ENCODE measurements at regions not wholly inside any gene's neighbourhood (a gene's known extent, or its start where the extent isn't known, plus 50 kb on each side); places are given as distances from the start of the nearest gene placed in this dataset.

DNA sequence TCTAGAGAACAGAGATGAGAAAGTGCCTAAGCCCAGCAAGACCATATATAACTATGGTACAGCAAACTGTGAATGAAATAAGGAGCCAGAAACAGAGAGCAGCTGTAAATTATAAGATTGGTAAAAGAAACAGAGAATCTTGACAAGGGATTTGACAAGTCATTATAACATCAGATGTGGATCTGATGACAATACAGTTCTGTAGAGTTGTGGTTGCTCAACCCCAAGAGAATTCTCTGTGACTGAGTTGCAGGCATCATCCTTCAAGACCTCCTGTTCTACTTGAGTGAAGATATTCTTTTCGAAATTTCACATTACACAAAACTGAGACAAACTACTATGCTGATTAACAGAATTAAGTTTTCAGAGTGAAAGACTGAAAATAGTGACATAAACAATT is 343.1 kb upstream of the SLC39A10 start:
- intact Hi-C loops (cut with DNase I; ENCODE audit: low total_unique reads), result loop anchor here (10.0 kb wide), 1 partner anchor 1149 kb away; no protein-coding TSS in a partner anchor
- H3K36me3 ChIP-seq, result no peaks in the 10 kb centered on the region
- no peak for DNase-seq
- no peaks in the 10 kb centered on the region for H3K9me3 ChIP-seq
- H3K27me3 ChIP-seq (replicated peaks in 1 of 7), result no peaks in the 10 kb centered on the region
- no peak overlapping the region for H3K4me3 ChIP-seq
- TF ChIP-seq, protein P1, sequence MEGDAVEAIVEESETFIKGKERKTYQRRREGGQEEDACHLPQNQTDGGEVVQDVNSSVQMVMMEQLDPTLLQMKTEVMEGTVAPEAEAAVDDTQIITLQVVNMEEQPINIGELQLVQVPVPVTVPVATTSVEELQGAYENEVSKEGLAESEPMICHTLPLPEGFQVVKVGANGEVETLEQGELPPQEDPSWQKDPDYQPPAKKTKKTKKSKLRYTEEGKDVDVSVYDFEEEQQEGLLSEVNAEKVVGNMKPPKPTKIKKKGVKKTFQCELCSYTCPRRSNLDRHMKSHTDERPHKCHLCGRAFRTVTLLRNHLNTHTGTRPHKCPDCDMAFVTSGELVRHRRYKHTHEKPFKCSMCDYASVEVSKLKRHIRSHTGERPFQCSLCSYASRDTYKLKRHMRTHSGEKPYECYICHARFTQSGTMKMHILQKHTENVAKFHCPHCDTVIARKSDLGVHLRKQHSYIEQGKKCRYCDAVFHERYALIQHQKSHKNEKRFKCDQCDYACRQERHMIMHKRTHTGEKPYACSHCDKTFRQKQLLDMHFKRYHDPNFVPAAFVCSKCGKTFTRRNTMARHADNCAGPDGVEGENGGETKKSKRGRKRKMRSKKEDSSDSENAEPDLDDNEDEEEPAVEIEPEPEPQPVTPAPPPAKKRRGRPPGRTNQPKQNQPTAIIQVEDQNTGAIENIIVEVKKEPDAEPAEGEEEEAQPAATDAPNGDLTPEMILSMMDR (IDR thresholded peaks at IDR 0.05 in 8 of 11, conservative IDR thresholded peaks at IDR 0.05 in 3 of 11), result no peak
- TF ChIP-seq POLR2A (IDR thresholded peaks at IDR 0.05) (no peak), POLR2AphosphoS5 (IDR thresholded peaks at IDR 0.05) (no peak)
- peaks cover 0 to 6% (median 0%) of the 10 kb centered on the region in 6 donors for H3K4me1 ChIP-seq
- H3K27ac ChIP-seq, result no peak overlapping the region
- 61 to 88% (median 75%) methylated on average over 1 of the region's 1 CpG for WGBS, 5 donors

DNA sequence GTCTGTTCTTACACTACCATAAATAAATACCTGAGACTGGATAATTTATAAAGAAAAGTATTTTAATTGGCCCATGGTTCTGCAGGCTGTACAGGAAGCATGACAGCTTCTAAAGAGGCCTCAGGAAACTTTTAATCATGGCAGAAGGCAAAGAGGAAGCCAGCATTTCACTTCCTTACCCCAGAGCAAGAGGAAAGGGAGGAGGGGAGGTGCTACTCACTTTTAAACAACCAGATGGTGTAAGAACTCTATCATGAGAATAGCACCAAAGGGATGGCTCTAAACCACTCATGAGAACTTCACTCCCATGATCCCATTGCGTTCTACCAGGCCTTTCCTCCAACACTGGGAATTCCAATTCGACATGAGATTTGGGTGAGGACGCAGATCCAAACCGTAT is 344.4 kb upstream of the SLC39A10 start:
- 90 to 96% (median 93%) methylated on average over 4 of the region's 4 CpGs for WGBS, 5 donors
- Histone ChIP-seq H3K27me3 (replicated peaks in 1 of 7) (no peaks in the 10 kb centered on the region), H3K4me3 (no peak overlapping the region), H3K4me1 (no peaks in the 10 kb centered on the region), H3K27ac (no peak overlapping the region), H3K9me3 (no peaks in the 10 kb centered on the region), H3K36me3 (no peaks in the 10 kb centered on the region)
- intact Hi-C loops (cut with DNase I; ENCODE audit: low total_unique reads), result loop anchor here (10.0 kb wide), 1 partner anchor 1148 kb away; no protein-coding TSS in a partner anchor
- TF ChIP-seq, protein P1 (IDR thresholded peaks at IDR 0.05 in 8 of 11, conservative IDR thresholded peaks at IDR 0.05 in 3 of 11), result no peak
- TF ChIP-seq POLR2AphosphoS5 (IDR thresholded peaks at IDR 0.05) (no peak), POLR2A (IDR thresholded peaks at IDR 0.05) (no peak)
- no peak for DNase-seq

DNA sequence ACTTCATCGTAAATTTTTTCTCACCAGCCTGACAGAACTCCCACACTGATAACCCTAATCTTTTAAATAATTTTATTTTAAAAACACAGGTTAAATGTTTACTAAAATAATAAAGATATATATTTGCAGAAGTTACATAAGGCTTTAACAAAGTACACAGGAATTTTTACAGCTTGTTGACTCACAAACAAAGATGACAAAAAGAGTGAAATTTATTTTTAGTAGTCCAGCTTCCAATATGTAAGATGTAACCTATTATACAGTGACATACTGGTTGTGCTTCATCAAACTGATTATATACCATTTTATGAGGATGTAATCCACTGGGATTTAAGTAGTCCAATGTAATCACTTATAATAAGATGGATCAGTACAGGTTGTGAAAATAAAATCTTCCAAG is 348.9 kb upstream of the SLC39A10 start:
- H3K36me3 ChIP-seq, result no peaks in the 10 kb centered on the region
- intact Hi-C loops (cut with DNase I; ENCODE audit: low total_unique reads), result no loop called here
- H3K27me3 ChIP-seq (replicated peaks in 1 of 7), result no peaks in the 10 kb centered on the region
- H3K9me3 ChIP-seq, result no peaks in the 10 kb centered on the region
- 85 to 96% (median 91%) methylated on average over 1 of the region's 1 CpG for WGBS, 5 donors
- H3K4me3 ChIP-seq, result no peak overlapping the region
- H3K27ac ChIP-seq, result no peak overlapping the region
- no peaks in the 10 kb centered on the region for H3K4me1 ChIP-seq
- DNase-seq, result no peak
- TF ChIP-seq POLR2A (IDR thresholded peaks at IDR 0.05) (no peak), POLR2AphosphoS5 (IDR thresholded peaks at IDR 0.05) (no peak)
- TF ChIP-seq, protein P1 (IDR thresholded peaks at IDR 0.05 in 8 of 11, conservative IDR thresholded peaks at IDR 0.05 in 3 of 11), result no peak

DNA sequence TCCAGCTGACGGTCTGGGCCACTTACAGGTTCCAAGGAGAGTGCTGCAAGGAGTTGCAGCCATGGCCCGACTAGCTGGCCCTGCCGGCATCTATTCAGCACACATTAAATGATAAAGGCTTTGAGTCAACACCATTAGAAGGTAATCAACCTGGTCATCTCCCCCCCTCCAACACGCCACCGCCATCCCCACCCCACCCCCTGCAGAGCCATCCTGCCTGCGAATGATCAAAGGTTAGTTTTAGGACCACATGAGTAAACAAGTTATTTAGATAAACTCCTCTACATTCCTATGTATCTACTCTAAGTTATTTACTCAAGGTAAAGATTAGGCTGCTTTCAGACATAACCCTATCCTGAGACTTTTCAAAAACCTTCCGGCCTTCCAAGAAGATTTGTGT is 349.3 kb upstream of the SLC39A10 start:
- 77 to 91% (median 82%) methylated on average over 7 of the region's 7 CpGs for WGBS, 5 donors

More for the DNA sequence above, 349.3 kb upstream of the SLC39A10 start:
- Histone ChIP-seq H3K4me1 (no peaks in the 10 kb centered on the region), H3K4me3 (no peak overlapping the region), H3K9me3 (no peaks in the 10 kb centered on the region), H3K36me3 (no peaks in the 10 kb centered on the region), H3K27me3 (replicated peaks in 1 of 7) (no peaks in the 10 kb centered on the region), H3K27ac (no peak overlapping the region)
- no peak for DNase-seq
- intact Hi-C loops (cut with DNase I; ENCODE audit: low total_unique reads), result no loop called here
- TF ChIP-seq, protein P1 (IDR thresholded peaks at IDR 0.05 in 8 of 11, conservative IDR thresholded peaks at IDR 0.05 in 3 of 11), result no peak
- no peak for TF ChIP-seq POLR2AphosphoS5 (IDR thresholded peaks at IDR 0.05)
- TF ChIP-seq POLR2A (IDR thresholded peaks at IDR 0.05), result no peak

Data from spleen (tissue), 11 donors.